ENCODE measurements at regions not wholly inside any gene's neighbourhood (a gene's known extent, or its start where the extent isn't known, plus 50 kb on each side); places are given as distances from the start of the nearest gene placed in this dataset.

GRCh38 chr9:13437866-13438265 is 158.4 kb upstream of the MPDZ start (continued):
- no peak for TF ChIP-seq ATF2 (tag by site-specific recombination; IDR thresholded peaks at IDR 0.05; ENCODE audit: low read depth)
- TF ChIP-seq ZNF830 (tag by site-specific recombination; IDR thresholded peaks at IDR 0.05; ENCODE audit: low read depth): no peak
- no peak for TF ChIP-seq TCF7L2 (IDR thresholded peaks at IDR 0.05; ENCODE audit: borderline replicate concordance, low read depth, low read length)

GRCh38 chr9:13436591-13436990 is 157.1 kb upstream of the MPDZ start:
- TF ChIP-seq ZNF558 (tag by site-specific recombination; IDR thresholded peaks at IDR 0.05): no peak
- no peak for TF ChIP-seq SP3 (tag by site-specific recombination; IDR thresholded peaks at IDR 0.05)
- TF ChIP-seq ZNF654 (tag by site-specific recombination; IDR thresholded peaks at IDR 0.05; ENCODE audit: low read depth): no peak
- TF ChIP-seq ZFP37 (tag by site-specific recombination; IDR thresholded peaks at IDR 0.05): no peak
- TF ChIP-seq ZSCAN16 (tag by site-specific recombination; IDR thresholded peaks at IDR 0.05): no peak
- TF ChIP-seq ZNF518A (tag by site-specific recombination; conservative IDR thresholded peaks at IDR 0.05; ENCODE audit: low read depth): no peak
- TF ChIP-seq ZNF513 (tag by site-specific recombination; IDR thresholded peaks at IDR 0.05): no peak
- TF ChIP-seq ZSCAN23 (tag by site-specific recombination; IDR thresholded peaks at IDR 0.05): no peak
- no peak for TF ChIP-seq BCL11B (tag by site-specific recombination; IDR thresholded peaks at IDR 0.05; ENCODE audit: low read depth)
- TF ChIP-seq ZNF510 (tag by site-specific recombination; IDR thresholded peaks at IDR 0.05; ENCODE audit: insufficient replicate concordance): no peak
- no peak for TF ChIP-seq SALL2 (tag by site-specific recombination; IDR thresholded peaks at IDR 0.05; ENCODE audit: borderline replicate concordance)
- no peak for TF ChIP-seq ZNF549 (tag by site-specific recombination; IDR thresholded peaks at IDR 0.05)
- TF ChIP-seq ZNF544 (tag by site-specific recombination; IDR thresholded peaks at IDR 0.05): no peak
- TF ChIP-seq ZBTB26 (tag by site-specific recombination; optimal IDR thresholded peaks at IDR 0.05): no peak
- no peak for TF ChIP-seq ZBTB11 (tag by site-specific recombination; conservative IDR thresholded peaks at IDR 0.05; ENCODE audit: low read depth)
- TF ChIP-seq PRDM1 (tag by site-specific recombination; IDR thresholded peaks at IDR 0.05): no peak
- no peak for TF ChIP-seq ZNF10 (tag by site-specific recombination; IDR thresholded peaks at IDR 0.05)
- TF ChIP-seq ZNF621 (tag by site-specific recombination; IDR thresholded peaks at IDR 0.05): no peak
- Histone ChIP-seq H3K4me1 (ENCODE audit: control insufficient read depth, insufficient read depth, low read length) (peaks cover under 1% of the 10 kb centered on the region; the same call in 1 of the 2 replicates), H3K4me3 (ENCODE audit: low read depth, low read length) (no peak overlapping the region), H3K9me3 (ENCODE audit: control insufficient read depth, insufficient read depth, low read depth, low read length) (no peaks in the 10 kb centered on the region), H3K27ac (ENCODE audit: extremely low read depth, low read depth, low read length) (no peak overlapping the region), H3K36me3 (ENCODE audit: control insufficient read depth in 2 of 2, insufficient read depth in 1 of 2, low read length in 2 of 2) (no peaks in the 10 kb centered on the region)
- ChIA-PET POLR2A (interaction anchor here (0.6 kb wide), 1 partner anchor 499 kb away, joined by 3 read pairs; no protein-coding TSS in a partner anchor), CTCF (interaction anchor here (0.6 to 5.5 kb wide), 2 partner anchors 8 to 93 kb away, joined by 6 to 33 read pairs; no protein-coding TSS in a partner anchor)

All from HEK293 (cell line).